Neuronal stem cell (in vitro differentiated cells): ENCODE measurements at regions not wholly inside any gene's neighbourhood (a gene's known extent, or its start where the extent isn't known, plus 50 kb on each side); places are given as distances from the start of the nearest gene placed in this dataset.
"Not testable (repeated sequence)": the region's sequence is repeated elsewhere in the genome, so short reads cannot be mapped to it uniquely, and the experiment has no call there.

ENCODE experiments used
- DNase-seq: peaks from one replicate; pipeline ENCODE4 v3.0.0-alpha.2; 2013; ENCODE audit warnings: low spot score
- H2AFZ ChIP-seq: one replicate; pipeline ENCODE4 v1.6.1; 2013; ENCODE audit warnings: mild to moderate bottlenecking, low read length, inconsistent platforms
- H2AK5ac ChIP-seq: 2 replicates; pipeline ENCODE4 v1.6.1; 2013; ENCODE audit warnings: low read depth, mild to moderate bottlenecking, inconsistent platforms, low read length, moderate library complexity, mixed read lengths
- H2BK120ac ChIP-seq: 2 replicates; pipeline ENCODE4 v1.6.1; 2013; ENCODE audit warnings: low read depth, mild to moderate bottlenecking, inconsistent platforms, low read length, moderate library complexity, mixed read lengths
- H2BK12ac ChIP-seq: one replicate; pipeline ENCODE4 v1.6.1; 2013; ENCODE audit warnings: low read length, inconsistent platforms
- H2BK15ac ChIP-seq: 2 replicates; pipeline ENCODE4 v1.6.1; 2013; ENCODE audit warnings: mild to moderate bottlenecking, low read length, inconsistent platforms, mixed read lengths
- H2BK5ac ChIP-seq: one replicate; pipeline ENCODE4 v1.6.1; 2013; ENCODE audit warnings: inconsistent platforms, mild to moderate bottlenecking, low read length, moderate library complexity
- H3K14ac ChIP-seq: one replicate; pipeline ENCODE4 v1.6.1; 2013; ENCODE audit warnings: low read length, inconsistent platforms
- H3K18ac ChIP-seq: 2 replicates; pipeline ENCODE4 v1.6.1; 2013; ENCODE audit warnings: low read length, inconsistent platforms
- H3K23ac ChIP-seq: 2 replicates; pipeline ENCODE4 v1.6.1; 2013; ENCODE audit warnings: low read depth, mild to moderate bottlenecking, mixed read lengths, low read length, inconsistent platforms; ENCODE audit not compliant: poor library complexity
- H3K27ac ChIP-seq: replicated peaks from 3 replicates; pipeline ENCODE4 v1.5.1; 2013; ENCODE audit warnings: low read length, inconsistent platforms
- H3K27me3 ChIP-seq, 3 experiments: 2 replicates each; pipeline ENCODE4 v1.6.1; 2013; ENCODE audit warnings: low read length in 3 of 3, mild to moderate bottlenecking in 2 of 3, inconsistent platforms in 1 of 3, low read depth in 1 of 3, mixed read lengths in 1 of 3, moderate library complexity in 1 of 3; ENCODE audit not compliant: control insufficient read depth in 3 of 3, insufficient read depth in 3 of 3
- H3K36me3 ChIP-seq, 2 donors: replicated peaks in 1 of 2; 2 replicates each; pipeline ENCODE4 v1.6.1; 2013; ENCODE audit warnings: low read length in 2 of 2; ENCODE audit not compliant: control insufficient read depth in 2 of 2, insufficient read depth in 2 of 2
- H3K4ac ChIP-seq: 2 replicates; pipeline ENCODE4 v1.6.1; 2013; ENCODE audit warnings: inconsistent platforms, mild to moderate bottlenecking, low read length, moderate library complexity
- H3K4me1 ChIP-seq, 2 donors: 1 replicate in 1 of 2; 2 replicates in 1 of 2; pipeline ENCODE4 v1.6.1; 2013; ENCODE audit warnings: low read length in 2 of 2, low read depth in 1 of 2; ENCODE audit not compliant: control insufficient read depth in 2 of 2, insufficient read depth in 1 of 2
- H3K4me2 ChIP-seq: one replicate; pipeline ENCODE4 v1.6.1; 2013; ENCODE audit warnings: mild to moderate bottlenecking, low read length, inconsistent platforms; ENCODE audit not compliant: insufficient read depth, poor library complexity, severe bottlenecking
- H3K4me3 ChIP-seq, 2 donors: 2 replicates each; pipeline ENCODE4 v1.5.1; 2013; ENCODE audit warnings: low read length in 2 of 2, mild to moderate bottlenecking in 2 of 2, inconsistent platforms in 1 of 2, moderate library complexity in 1 of 2
- H3K79me1 ChIP-seq: one replicate; pipeline ENCODE4 v1.6.1; 2013; ENCODE audit warnings: low read depth, mild to moderate bottlenecking, inconsistent platforms, low read length, moderate library complexity
- H3K9ac ChIP-seq: one replicate; pipeline ENCODE4 v1.6.1; 2013; ENCODE audit warnings: mild to moderate bottlenecking, low read depth, low read length, inconsistent platforms; ENCODE audit not compliant: poor library complexity
- H3K9me3 ChIP-seq, 2 donors: replicated peaks in 1 of 2; 2 replicates each; pipeline versions ENCODE3 to v1.6.1; 2013; ENCODE audit warnings: low read length in 2 of 2, mild to moderate bottlenecking in 2 of 2, inconsistent platforms in 1 of 2, low read depth in 1 of 2, mixed read lengths in 1 of 2, moderate library complexity in 1 of 2; ENCODE audit not compliant: control insufficient read depth in 2 of 2, insufficient read depth in 1 of 2
- H4K8ac ChIP-seq: one replicate; pipeline ENCODE4 v1.6.1; 2013; ENCODE audit warnings: low read depth, mild to moderate bottlenecking, inconsistent platforms, low read length, moderate library complexity
- H4K91ac ChIP-seq: one replicate; pipeline ENCODE4 v1.6.1; 2013; ENCODE audit warnings: low read length, low read depth, mild to moderate bottlenecking, inconsistent platforms; ENCODE audit not compliant: poor library complexity
- WGBS, 2 donors: extraction: QIAGEN DNeasy Blood & Tissue Kit; methylation state at CpG; one replicate each; pipeline ENCODE4 v1.1.7; 2013; ENCODE audit warnings: missing lambda C conversion rate in 2 of 2, mixed read lengths in 1 of 2; ENCODE audit not compliant: insufficient read length in 2 of 2, insufficient replicate concordance in 1 of 2; ENCODE audit errors: extremely low coverage in 2 of 2; 5-methylcytosine and 5-hydroxymethylcytosine counted together

GRCh38 chr5:56759521-56760216 lies 55.7 kb upstream of the MAP3K1 start:
- no peaks in the 10 kb centered on the region for H3K36me3 ChIP-seq
- peaks cover 2 to 3% of the 10 kb centered on the region in 2 donors for H3K4me1 ChIP-seq
- no peak overlapping the region for H3K4me3 ChIP-seq
- no peaks in the 10 kb centered on the region for H3K27me3 ChIP-seq
- H3K79me1 ChIP-seq, result no peaks in the 10 kb centered on the region
- H3K14ac ChIP-seq, result no peak overlapping the region
- H2AFZ ChIP-seq, result no peak overlapping the region
- H2BK12ac ChIP-seq, result no peak overlapping the region
- no peak overlapping the region for H3K4me2 ChIP-seq
- H2BK15ac ChIP-seq, result no peak overlapping the region
- H3K18ac ChIP-seq, result no peak overlapping the region
- no peak overlapping the region for H4K91ac ChIP-seq
- WGBS, 2 donors, result no CpG with 5 or more reads among the region's 4 CpGs
- H3K4ac ChIP-seq, result no peak overlapping the region
- no peaks in the 10 kb centered on the region for H3K9me3 ChIP-seq
- no peak overlapping the region for H4K8ac ChIP-seq
- no peak for DNase-seq
- H2AK5ac ChIP-seq, result no peak overlapping the region
- H3K9ac ChIP-seq, result no peak overlapping the region
- no peak overlapping the region for H3K27ac ChIP-seq
- no peak overlapping the region for H2BK5ac ChIP-seq
- H2BK120ac ChIP-seq, result no peak overlapping the region
- H3K23ac ChIP-seq, result no peak overlapping the region

GRCh38 chr5:56757077-56757476 lies 58.3 kb upstream of the MAP3K1 start:
- Histone ChIP-seq H3K18ac (no peak overlapping the region), H4K91ac (no peak overlapping the region), H2BK15ac (no peak overlapping the region), H2BK5ac (no peak overlapping the region), H2AK5ac (no peak overlapping the region), H3K79me1 (no peaks in the 10 kb centered on the region), H2BK12ac (no peak overlapping the region), H3K4me2 (no peak overlapping the region), H3K4me1 (peaks cover 2 to 3% of the 10 kb centered on the region in 2 donors), H3K36me3 (no peaks in the 10 kb centered on the region), H3K4ac (no peak overlapping the region), H3K9me3 (peaks cover 0 to 2% of the 10 kb centered on the region in 2 donors), H2BK120ac (no peak overlapping the region), H3K23ac (no peak overlapping the region), H4K8ac (no peak overlapping the region), H2AFZ (no peak overlapping the region), H3K27ac (no peak overlapping the region), H3K9ac (no peak overlapping the region), H3K4me3 (no peak overlapping the region), H3K27me3 (no peaks in the 10 kb centered on the region), H3K14ac (no peak overlapping the region)
- no CpG with 5 or more reads among the region's 5 CpGs for WGBS, 2 donors
- no peak for DNase-seq

- H3K79me1 ChIP-seq, result no peaks in the 10 kb centered on the region
- WGBS, 2 donors, result no CpG with 5 or more reads among the region's 3 CpGs
- H3K4me3 ChIP-seq, result no peak overlapping the region
- H3K36me3 ChIP-seq, result no peaks in the 10 kb centered on the region
- H2BK12ac ChIP-seq, result no peak overlapping the region
- no peak overlapping the region for H3K14ac ChIP-seq
- H3K4me2 ChIP-seq, result no peak overlapping the region
- H2BK15ac ChIP-seq, result no peak overlapping the region
- H2AFZ ChIP-seq, result no peak overlapping the region
- no peak overlapping the region for H4K8ac ChIP-seq
- no peak overlapping the region for H4K91ac ChIP-seq
- H3K4me1 ChIP-seq, result no peaks in the 10 kb centered on the region
- no peak overlapping the region for H2BK5ac ChIP-seq
- no peak overlapping the region for H3K23ac ChIP-seq
- no peak overlapping the region for H3K9ac ChIP-seq
- no peak overlapping the region for H3K18ac ChIP-seq
- no peak for DNase-seq
- H3K27me3 ChIP-seq, result no peaks in the 10 kb centered on the region
- peaks cover 0 to 2% of the 10 kb centered on the region in 2 donors for H3K9me3 ChIP-seq
- H2BK120ac ChIP-seq, result no peak overlapping the region
- H3K4ac ChIP-seq, result no peak overlapping the region
- no peak overlapping the region for H3K27ac ChIP-seq
- H2AK5ac ChIP-seq, result no peak overlapping the region
Measured at GRCh38 chr5:56755036-56755555, 60.3 kb upstream of the MAP3K1 start.

- not testable (repeated sequence) for H2BK15ac ChIP-seq, H3K4me3 ChIP-seq, H3K27me3 ChIP-seq, DNase-seq, H4K91ac ChIP-seq, H3K4ac ChIP-seq, H3K36me3 ChIP-seq, H2BK12ac ChIP-seq, H3K14ac ChIP-seq, H2AFZ ChIP-seq, H2BK120ac ChIP-seq, H3K23ac ChIP-seq, H4K8ac ChIP-seq, H3K9me3 ChIP-seq, H2BK5ac ChIP-seq, H3K18ac ChIP-seq, H3K79me1 ChIP-seq, H3K4me2 ChIP-seq, H3K27ac ChIP-seq, H3K4me1 ChIP-seq, H3K9ac ChIP-seq, H2AK5ac ChIP-seq
- WGBS, 2 donors, result no CpG with 5 or more reads among the region's 5 CpGs
Measured at GRCh38 chr5:56753588-56753987, 61.8 kb upstream of the MAP3K1 start.
